Endodermal cell (in vitro differentiated cells): ENCODE measurements at regions not wholly inside any gene's neighbourhood (a gene's known extent, or its start where the extent isn't known, plus 50 kb on each side); places are given as distances from the start of the nearest gene placed in this dataset.

Source experiments
- DNase-seq: peaks from one replicate; pipeline ENCODE4 v3.0.0-alpha.2; 2017
- H3K27ac ChIP-seq: 2 replicates; pipeline ENCODE4 v1.5.1; 2013; ENCODE audit warnings: mild to moderate bottlenecking, low read depth, low read length, moderate library complexity
- H3K27me3 ChIP-seq: 2 replicates; pipeline ENCODE4 v1.6.1; 2013; ENCODE audit warnings: mild to moderate bottlenecking, low read length, moderate library complexity; ENCODE audit not compliant: insufficient read depth, control insufficient read depth, poor library complexity, severe bottlenecking
- H3K36me3 ChIP-seq: 2 replicates; pipeline ENCODE4 v1.7.0; 2013; ENCODE audit warnings: mild to moderate bottlenecking, low read length, moderate library complexity; ENCODE audit not compliant: control insufficient read depth, insufficient read depth
- H3K4me1 ChIP-seq: one replicate; pipeline ENCODE4 v1.7.0; 2013; ENCODE audit warnings: low read length; ENCODE audit not compliant: control insufficient read depth, insufficient read depth
- H3K4me3 ChIP-seq: 2 replicates; pipeline ENCODE4 v1.5.1; 2013; ENCODE audit warnings: mild to moderate bottlenecking, low read length, moderate library complexity
- H3K9ac ChIP-seq: 2 replicates; pipeline ENCODE4 v1.6.1; 2013; ENCODE audit warnings: mild to moderate bottlenecking, low read length, moderate library complexity; ENCODE audit not compliant: poor library complexity, severe bottlenecking; ENCODE audit errors: extremely low read depth
- H3K9me3 ChIP-seq: 2 replicates; pipeline ENCODE4 v1.6.1; 2013; ENCODE audit warnings: mild to moderate bottlenecking, low read length, moderate library complexity; ENCODE audit not compliant: control insufficient read depth
- H3K27ac Mint-ChIP-seq: 2 replicates; pipeline ENCODE4 v1.8.0; 2020; ENCODE audit warnings: mixed read lengths
- H3K27me3 Mint-ChIP-seq: 2 replicates; pipeline ENCODE4 v1.8.0; 2021; ENCODE audit warnings: mild to moderate bottlenecking, mixed read lengths; ENCODE audit not compliant: insufficient read depth
- H3K36me3 Mint-ChIP-seq: 2 replicates; pipeline ENCODE4 v1.8.0; 2020; ENCODE audit warnings: low read depth, mixed read lengths
- H3K4me1 Mint-ChIP-seq: 2 replicates; pipeline ENCODE4 v1.8.0; 2020; ENCODE audit warnings: mixed read lengths
- H3K4me3 Mint-ChIP-seq: 2 replicates; pipeline ENCODE4 v1.8.0; 2020; ENCODE audit warnings: mild to moderate bottlenecking, moderate library complexity, mixed read lengths
- H3K9me3 Mint-ChIP-seq: 2 replicates; pipeline ENCODE4 v1.8.0; 2020; ENCODE audit warnings: mild to moderate bottlenecking, mixed read lengths
- WGBS, 2 experiments: methylation state at CpG; one replicate each; pipeline versions ENCODE4 v1.1.5 to v1.1.7; 2013; ENCODE audit warnings: missing lambda C conversion rate in 2 of 2, mixed read lengths in 1 of 2; ENCODE audit not compliant: insufficient coverage in 1 of 2, insufficient read length in 1 of 2; 5-methylcytosine and 5-hydroxymethylcytosine counted together
- TF ChIP-seq, protein P1 (sequence below): fragments of 200-600 bp; sonication (generic); conservative IDR thresholded peaks from 2 replicates; pipeline ENCODE4 v1.5.0; 2021; ENCODE audit warnings: antibody characterized with exemption, mild to moderate bottlenecking

GRCh38 chr7:63025815-63026214 is 972.8 kb upstream of the ZNF722 start:
- no peaks in the 10 kb centered on the region for H3K4me1 Mint-ChIP-seq
- Histone ChIP-seq H3K9ac (no peak overlapping the region), H3K27me3 (no peaks in the 10 kb centered on the region), H3K4me1 (no peaks in the 10 kb centered on the region), H3K36me3 (no peaks in the 10 kb centered on the region), H3K9me3 (peaks cover 93% of the 10 kb centered on the region), H3K4me3 (peak overlapping the region; percentile 4), H3K27ac (no peak overlapping the region)
- no peak overlapping the region for H3K4me3 Mint-ChIP-seq
- H3K36me3 Mint-ChIP-seq = peaks cover 2% of the 10 kb centered on the region
- TF ChIP-seq, protein P1, sequence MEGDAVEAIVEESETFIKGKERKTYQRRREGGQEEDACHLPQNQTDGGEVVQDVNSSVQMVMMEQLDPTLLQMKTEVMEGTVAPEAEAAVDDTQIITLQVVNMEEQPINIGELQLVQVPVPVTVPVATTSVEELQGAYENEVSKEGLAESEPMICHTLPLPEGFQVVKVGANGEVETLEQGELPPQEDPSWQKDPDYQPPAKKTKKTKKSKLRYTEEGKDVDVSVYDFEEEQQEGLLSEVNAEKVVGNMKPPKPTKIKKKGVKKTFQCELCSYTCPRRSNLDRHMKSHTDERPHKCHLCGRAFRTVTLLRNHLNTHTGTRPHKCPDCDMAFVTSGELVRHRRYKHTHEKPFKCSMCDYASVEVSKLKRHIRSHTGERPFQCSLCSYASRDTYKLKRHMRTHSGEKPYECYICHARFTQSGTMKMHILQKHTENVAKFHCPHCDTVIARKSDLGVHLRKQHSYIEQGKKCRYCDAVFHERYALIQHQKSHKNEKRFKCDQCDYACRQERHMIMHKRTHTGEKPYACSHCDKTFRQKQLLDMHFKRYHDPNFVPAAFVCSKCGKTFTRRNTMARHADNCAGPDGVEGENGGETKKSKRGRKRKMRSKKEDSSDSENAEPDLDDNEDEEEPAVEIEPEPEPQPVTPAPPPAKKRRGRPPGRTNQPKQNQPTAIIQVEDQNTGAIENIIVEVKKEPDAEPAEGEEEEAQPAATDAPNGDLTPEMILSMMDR = no peak
- no peaks in the 10 kb centered on the region for H3K27me3 Mint-ChIP-seq
- 68 to 74% methylated on average over 3 to 5 of the region's 5 CpGs for WGBS, 2 experiments
- no peak for DNase-seq
- H3K27ac Mint-ChIP-seq = no peak overlapping the region
- peaks cover 5% of the 10 kb centered on the region for H3K9me3 Mint-ChIP-seq

DNA sequence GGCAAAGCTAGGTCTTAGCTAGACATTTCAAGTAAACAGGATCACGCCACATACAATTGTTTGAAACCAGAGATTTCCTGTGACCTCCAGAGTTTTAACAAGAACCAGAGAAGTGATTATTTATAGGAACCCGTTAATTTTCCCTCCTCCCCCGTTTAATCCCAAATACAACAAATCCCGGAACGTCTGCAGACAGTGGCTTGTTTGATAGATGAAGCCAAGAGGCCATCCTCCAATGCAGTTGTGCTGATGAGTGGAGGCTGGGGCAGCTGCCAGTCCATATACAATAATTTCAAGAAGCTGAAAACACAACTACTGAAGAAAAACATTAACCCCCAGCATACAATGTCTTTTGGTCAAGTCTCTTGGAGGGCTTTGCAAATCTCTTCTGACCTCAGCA is 971.6 kb upstream of the ZNF722 start:
- 60 to 86% methylated on average over 1 to 5 of the region's 5 CpGs for WGBS, 2 experiments
- no peaks in the 10 kb centered on the region for H3K4me1 Mint-ChIP-seq
- H3K36me3 Mint-ChIP-seq = peaks cover 2% of the 10 kb centered on the region
- Histone ChIP-seq H3K36me3 (no peaks in the 10 kb centered on the region), H3K27me3 (no peaks in the 10 kb centered on the region), H3K9ac (no peak overlapping the region), H3K4me3 (no peak overlapping the region), H3K27ac (no peak overlapping the region), H3K9me3 (peaks cover 89% of the 10 kb centered on the region), H3K4me1 (no peaks in the 10 kb centered on the region)
- no peak overlapping the region for H3K27ac Mint-ChIP-seq
- no peak overlapping the region for H3K4me3 Mint-ChIP-seq
- H3K27me3 Mint-ChIP-seq = no peaks in the 10 kb centered on the region
- TF ChIP-seq, protein P1 = no peak
- peaks cover 18% of the 10 kb centered on the region for H3K9me3 Mint-ChIP-seq
- no peak for DNase-seq

DNA sequence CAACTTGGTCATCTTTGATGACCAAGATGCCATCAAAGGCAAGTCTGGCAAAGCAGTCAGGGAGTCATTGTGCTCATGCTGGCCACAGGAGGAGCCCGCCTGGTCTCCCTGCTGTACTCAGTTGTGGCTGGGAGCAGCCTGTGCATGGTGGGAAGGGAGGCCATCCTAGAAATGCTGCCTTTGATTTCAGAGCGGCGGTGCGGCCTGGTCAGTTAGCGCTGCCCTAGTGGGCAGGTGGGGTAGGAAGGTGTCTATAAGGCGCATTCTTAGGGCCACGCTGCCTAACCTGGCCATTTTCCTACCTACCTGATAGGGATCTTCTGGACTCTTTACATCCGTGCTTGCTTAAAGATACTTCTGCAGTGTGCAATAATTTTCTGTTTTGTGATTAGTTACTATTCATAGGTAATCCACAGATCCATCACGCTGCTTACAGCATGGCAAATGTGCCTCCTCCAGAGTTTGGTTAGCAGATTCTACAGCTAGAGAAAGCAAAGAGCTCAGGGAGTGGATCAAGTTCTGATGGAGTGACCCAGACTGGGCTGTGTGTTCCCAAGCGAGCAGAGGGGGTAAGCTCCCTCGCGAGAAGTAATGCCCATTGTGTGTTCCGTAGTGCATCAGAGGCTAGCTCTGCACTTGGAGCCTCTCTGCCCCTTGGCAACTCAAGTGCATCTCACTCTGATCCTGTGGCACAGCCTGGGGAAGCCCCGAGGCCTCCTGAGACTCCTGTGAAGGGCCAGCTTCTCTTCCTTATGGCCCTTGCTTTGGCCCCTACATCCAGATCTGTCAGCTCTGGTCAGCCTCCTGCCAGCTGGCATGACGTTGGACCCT is 970.1 kb upstream of the ZNF722 start:
- Mint-ChIP-seq H3K9me3 (peaks cover 33% of the 10 kb centered on the region), H3K4me1 (no peaks in the 10 kb centered on the region), H3K27ac (no peak overlapping the region), H3K36me3 (peaks cover 2% of the 10 kb centered on the region), H3K27me3 (no peaks in the 10 kb centered on the region), H3K4me3 (no peak overlapping the region)
- Histone ChIP-seq H3K9me3 (peaks cover 86% of the 10 kb centered on the region), H3K27ac (no peak overlapping the region), H3K9ac (no peak overlapping the region), H3K27me3 (no peaks in the 10 kb centered on the region), H3K4me3 (no peak overlapping the region), H3K36me3 (no peaks in the 10 kb centered on the region), H3K4me1 (no peaks in the 10 kb centered on the region)
- TF ChIP-seq, protein P1 = no peak
- 80 to 83% methylated on average over 9 to 15 of the region's 15 CpGs for WGBS, 2 experiments
- DNase-seq = no peak
